GM12878 (cell line): ENCODE measurements at regions not wholly inside any gene's neighbourhood (a gene's known extent, or its start where the extent isn't known, plus 50 kb on each side); places are given as distances from the start of the nearest gene placed in this dataset.

ENCODE experiments used
- ATAC-seq: fragments of 200-7000 bp; cut with Tn5 transposase; 3 replicates; pipeline ENCODE4 v1.9.1; 2020; ENCODE audit warnings: mild to moderate bottlenecking, moderate library complexity
- BruUV-seq: library from RNA; stranded (reverse); fragments of 400-500 nt; replicated peaks from 2 replicates; lab custom pipeline; 2021; lab: Mats Ljungman, UMichigan
- CTCF ChIA-PET: fragments of 300-600 bp; sonication (Branson Sonifier 250); formaldehyde crosslinking; extraction: SDS; loops from one replicate; lab custom pipeline; 2021; ENCODE audit warnings: inconsistent platforms; lab: Yijun Ruan, JAX
- POLR2A ChIA-PET: fragments of 350-600 bp; formaldehyde crosslinking; extraction: SDS; loops from one replicate; lab custom pipeline; 2021; ENCODE audit warnings: inconsistent platforms; lab: Charles Lee
- RAD21 ChIA-PET: fragments of 300-600 bp; sonication (Branson Sonifier 250); formaldehyde crosslinking; loops from one replicate; lab custom pipeline; 2023; ENCODE audit warnings: antibody characterized with exemption; ENCODE audit not compliant: unreplicated experiment; lab: Charles Lee
- SMC1A ChIA-PET: fragments of 300-600 bp; sonication (Branson Sonifier 250); formaldehyde crosslinking; loops from one replicate; lab custom pipeline; 2023; ENCODE audit not compliant: unreplicated experiment, uncharacterized antibody; lab: Charles Lee
- DNase-seq: peaks from one replicate; pipeline ENCODE4 v3.0.0-alpha.2; 2011; ENCODE audit warnings: low read depth, low spot score
- FAIRE-seq: peaks from 3 replicates; lab custom pipeline; 2011; peaks lifted over from hg19 to GRCh38; lab: Jason Lieb, UNC
- H2AFZ ChIP-seq: 2 replicates; pipeline ENCODE4 v1.6.0; 2011; ENCODE audit warnings: low read depth, low read length, control low read depth; ENCODE audit not compliant: control insufficient read depth
- H3K27ac ChIP-seq: 2 replicates; pipeline ENCODE4 v1.5.1; 2011; ENCODE audit warnings: control low read depth; ENCODE audit not compliant: control insufficient read depth, insufficient read depth
- H3K27me3 ChIP-seq, 2 experiments: replicated peaks in 1 of 2; 2 replicates each; pipeline versions ENCODE4 v1.6.0 to v1.6.1; 2011; ENCODE audit warnings: low read length in 1 of 2; ENCODE audit not compliant: control insufficient read depth in 2 of 2, insufficient read depth in 2 of 2
- H3K36me3 ChIP-seq, 2 experiments: 2 replicates each; pipeline ENCODE4 v1.5.1; 2011; ENCODE audit warnings: low read length in 1 of 2; ENCODE audit not compliant: control insufficient read depth in 2 of 2, insufficient read depth in 2 of 2
- H3K4me1 ChIP-seq: 2 replicates; pipeline ENCODE4 v1.6.1; 2011; ENCODE audit warnings: mild to moderate bottlenecking, low read length, moderate library complexity, mixed read lengths; ENCODE audit not compliant: control insufficient read depth, insufficient read depth
- H3K4me2 ChIP-seq: 2 replicates; pipeline ENCODE4 v1.6.0; 2011; ENCODE audit warnings: control low read depth; ENCODE audit not compliant: control insufficient read depth, insufficient read depth
- H3K4me3 ChIP-seq: fragments of 200-600 bp; sonication (generic); 2 replicates; pipeline ENCODE4 v1.5.1; 2016
- H3K79me2 ChIP-seq: 2 replicates; pipeline ENCODE4 v1.6.0; 2011; ENCODE audit warnings: low read length; ENCODE audit not compliant: control insufficient read depth, insufficient read depth
- H3K9ac ChIP-seq: 2 replicates; pipeline ENCODE4 v1.8.0; 2011; ENCODE audit warnings: low read length, control low read depth, mixed read lengths; ENCODE audit not compliant: control insufficient read depth, insufficient read depth
- H3K9me3 ChIP-seq: replicated peaks from 3 replicates; pipeline ENCODE4 v1.5.1; 2011; ENCODE audit warnings: mild to moderate bottlenecking, low read length; ENCODE audit not compliant: control insufficient read depth, insufficient read depth
- H4K20me1 ChIP-seq: 2 replicates; pipeline ENCODE4 v1.6.0; 2011; ENCODE audit not compliant: control insufficient read depth, insufficient read depth
- ATF2 ChIP-seq: IDR thresholded peaks from 2 replicates; pipeline ENCODE4 v1.6.1; 2012; ENCODE audit warnings: low read length, inconsistent platforms
- CTCF ChIP-seq, 3 experiments: IDR thresholded peaks in 2 of 3; conservative IDR thresholded peaks in 1 of 3; 2 replicates each; pipeline ENCODE4 v1.5.1; 2011; ENCODE audit warnings: low read depth in 3 of 3, low read length in 3 of 3, mild to moderate bottlenecking in 3 of 3, control low read depth in 2 of 3, moderate library complexity in 2 of 3, inconsistent platforms in 1 of 3, mixed read lengths in 1 of 3; ENCODE audit not compliant: control insufficient read depth in 2 of 3, insufficient read depth in 1 of 3; ENCODE audit errors: extremely low read depth in 1 of 3
- FOXK2 ChIP-seq: fragments of 450-650 bp; IDR thresholded peaks from 2 replicates; pipeline ENCODE4 v1.6.1; 2017; ENCODE audit warnings: mild to moderate bottlenecking, moderate library complexity
- FOXM1 ChIP-seq: IDR thresholded peaks from 2 replicates; pipeline ENCODE4 v1.6.1; 2012; ENCODE audit warnings: low read depth, mild to moderate bottlenecking, inconsistent platforms, low read length, moderate library complexity
- MEF2B ChIP-seq: fragments of 450-650 bp; IDR thresholded peaks from 2 replicates; pipeline ENCODE4 v1.6.1; 2018; ENCODE audit warnings: mild to moderate bottlenecking, moderate library complexity; ENCODE audit not compliant: partially characterized antibody, poor library complexity, severe bottlenecking
- MTA3 ChIP-seq: IDR thresholded peaks from 2 replicates; pipeline ENCODE4 v1.6.1; 2012; ENCODE audit warnings: low read length, inconsistent platforms, borderline replicate concordance
- MYC ChIP-seq: IDR thresholded peaks from 2 replicates; pipeline ENCODE4 v1.6.1; 2011; ENCODE audit warnings: mild to moderate bottlenecking, low read length, moderate library complexity, inconsistent platforms; ENCODE audit not compliant: insufficient read depth, insufficient replicate concordance, insufficient read length, severe bottlenecking
- RELB ChIP-seq: fragments of 450-650 bp; IDR thresholded peaks from 2 replicates; pipeline ENCODE4 v1.6.1; 2017; ENCODE audit warnings: low read depth, mild to moderate bottlenecking, moderate library complexity
- RFX5 ChIP-seq: IDR thresholded peaks from 2 replicates; pipeline ENCODE4 v1.6.1; 2011; ENCODE audit warnings: low read depth, low read length, improper control_type of control experiment
- ZNF687 ChIP-seq: fragments of 450-650 bp; IDR thresholded peaks from 2 replicates; pipeline ENCODE4 v1.6.1; 2017; ENCODE audit warnings: mild to moderate bottlenecking, moderate library complexity
- WGBS: methylation state at CpG from one replicate; pipeline ENCODE4 v1.1.6; 2016; ENCODE audit warnings: low lambda C conversion rate; ENCODE audit not compliant: insufficient replicate concordance, insufficient coverage; ENCODE audit errors: missing lambda C conversion rate; 5-methylcytosine and 5-hydroxymethylcytosine counted together
- in situ Hi-C: fragments of 300-500 bp; cut with MboI; formaldehyde crosslinking; loops from 9 replicates; pipeline ENCODE4 v1.14.3; 2018; ENCODE audit warnings: mixed read lengths
- intact Hi-C: fragments of 100-400 bp; cut with micrococcal nuclease; formaldehyde crosslinking; loops from one replicate; pipeline ENCODE4 v1.14.2; 2022; ENCODE audit not compliant: unreplicated experiment

- TF ChIP-seq RELB: no peak
- TF ChIP-seq ZNF687: no peak
- no peak for TF ChIP-seq MTA3
- no peak for TF ChIP-seq ATF2
Measured at GRCh38 chr9:19885608-19886007, 96.8 kb upstream of the SLC24A2 start (continued).

GRCh38 chr9:19879062-19879461, 90.2 kb upstream of the SLC24A2 start:
- TF ChIP-seq FOXM1 (no peak), CTCF (IDR thresholded peaks at IDR 0.05 in 2 of 3, conservative IDR thresholded peaks at IDR 0.05 in 1 of 3; ENCODE audit: control insufficient read depth in 2 of 3, extremely low read depth in 1 of 3, insufficient read depth in 1 of 3, low read depth in 3 of 3, low read length in 3 of 3) (no peak), FOXK2 (no peak), RFX5 (no peak), MEF2B (no peak), MYC (no peak)
- H3K4me3 ChIP-seq: no peak overlapping the region
- no peak overlapping the region for H3K9ac ChIP-seq
- RAD21 ChIA-PET: no interaction called here
- H3K27ac ChIP-seq: no peak overlapping the region
- CTCF ChIA-PET: no interaction called here
- no peaks in the 10 kb centered on the region for H3K36me3 ChIP-seq
- H2AFZ ChIP-seq: no peak overlapping the region
- DNase-seq (no peak), ATAC-seq (no peak), FAIRE-seq (no peak)
- WGBS: 0% methylated on average over 2 of the region's 2 CpGs
- H3K9me3 ChIP-seq: no peaks in the 10 kb centered on the region
- in situ Hi-C loops: no loop called here
- intact Hi-C loops: loop anchor here (10.0 kb wide), 1 partner anchor 154 kb away; no protein-coding TSS in a partner anchor
- H3K4me1 ChIP-seq: no peaks in the 10 kb centered on the region
- no TSS peak for BruUV-seq
- no peaks in the 10 kb centered on the region for H3K27me3 ChIP-seq
- SMC1A ChIA-PET: no interaction called here
- H3K4me2 ChIP-seq: no peak overlapping the region
- no peaks in the 10 kb centered on the region for H4K20me1 ChIP-seq
- H3K79me2 ChIP-seq: no peaks in the 10 kb centered on the region
- POLR2A ChIA-PET: no interaction called here
